Activated T-cell treated with anti-CD3 and anti-CD28 coated beads, Interleukin-2, amount 50 U/mL, for 24 hours (primary cell): ENCODE measurements at regions not wholly inside any gene's neighbourhood (a gene's known extent, or its start where the extent isn't known, plus 50 kb on each side); places are given as distances from the start of the nearest gene placed in this dataset.

Source experiments
- DNase-seq: peaks from one replicate; pipeline ENCODE4 v3.0.0-alpha.2; 2020
- H3K27ac Mint-ChIP-seq: 2 replicates; pipeline ENCODE4 v1.8.0; 2020; ENCODE audit warnings: mild to moderate bottlenecking, mixed read lengths
- H3K27me3 Mint-ChIP-seq: 2 replicates; pipeline ENCODE4 v1.8.0; 2020; ENCODE audit warnings: mixed read lengths
- H3K36me3 Mint-ChIP-seq: 2 replicates; pipeline ENCODE4 v1.8.0; 2020; ENCODE audit warnings: low read depth, mixed read lengths
- H3K4me1 Mint-ChIP-seq: 2 replicates; pipeline ENCODE4 v1.8.0; 2020; ENCODE audit warnings: low read depth, mixed read lengths
- H3K4me3 Mint-ChIP-seq: 2 replicates; pipeline ENCODE4 v1.8.0; 2020; ENCODE audit warnings: mild to moderate bottlenecking, moderate library complexity, mixed read lengths
- H3K9me3 Mint-ChIP-seq: 2 replicates; pipeline ENCODE4 v1.8.0; 2020; ENCODE audit warnings: mixed read lengths

DNA sequence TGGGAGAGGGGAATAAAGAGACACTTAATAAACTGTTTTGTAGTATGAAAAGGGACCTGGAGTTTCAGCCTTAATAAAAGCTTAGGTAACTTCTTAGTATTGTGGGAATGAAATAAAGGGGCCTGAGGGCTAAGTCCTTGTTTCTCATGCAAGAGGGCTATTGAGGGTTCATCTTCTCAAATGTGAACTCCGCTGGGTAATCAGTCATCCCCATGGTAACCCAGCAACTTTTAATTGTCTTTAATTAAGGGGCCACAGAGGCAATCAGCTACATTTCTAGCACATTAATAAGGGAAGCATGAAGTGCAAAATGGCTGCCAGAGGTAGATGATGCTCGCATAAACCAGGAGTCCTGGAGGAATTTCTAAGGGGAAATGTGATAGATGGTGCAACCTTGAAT, 1784.2 kb upstream of the CELF4 start:
- H3K4me3 Mint-ChIP-seq, result no peak overlapping the region

GRCh38 chr18:39348757-39349156, 1783.2 kb upstream of the CELF4 start:
- peaks cover 14% of the 10 kb centered on the region for H3K9me3 Mint-ChIP-seq
- no peaks in the 10 kb centered on the region for H3K36me3 Mint-ChIP-seq
- DNase-seq, result no peak
- no peaks in the 10 kb centered on the region for H3K4me1 Mint-ChIP-seq
- H3K27ac Mint-ChIP-seq, result no peak overlapping the region
- no peak overlapping the region for H3K4me3 Mint-ChIP-seq
- H3K27me3 Mint-ChIP-seq, result no peaks in the 10 kb centered on the region

More for the DNA sequence above, 1784.2 kb upstream of the CELF4 start:
- H3K27me3 Mint-ChIP-seq, result no peaks in the 10 kb centered on the region
- no peaks in the 10 kb centered on the region for H3K36me3 Mint-ChIP-seq
- H3K4me1 Mint-ChIP-seq, result no peaks in the 10 kb centered on the region
- H3K9me3 Mint-ChIP-seq, result peaks cover 8% of the 10 kb centered on the region
- H3K27ac Mint-ChIP-seq, result no peak overlapping the region
- DNase-seq, result no peak

DNA sequence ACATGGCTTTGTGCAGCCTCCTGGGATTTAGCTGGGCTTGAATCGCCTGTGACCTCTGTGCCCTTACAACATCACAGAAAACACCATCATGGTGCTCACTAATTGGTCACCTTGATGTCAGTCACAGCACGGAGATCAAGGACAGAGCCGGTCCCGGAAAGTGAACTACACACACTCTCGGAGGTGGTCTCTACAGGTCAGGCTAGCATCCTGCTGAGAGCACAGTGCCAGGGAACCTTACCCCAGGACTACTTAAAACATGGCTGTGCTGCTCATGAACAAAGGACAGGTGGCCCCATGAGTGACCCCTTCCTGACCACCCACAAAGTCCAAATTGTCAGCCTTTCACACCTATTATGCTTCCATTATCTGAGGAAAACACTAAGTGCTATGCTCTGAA, 1782.1 kb upstream of the CELF4 start:
- DNase-seq, result no peak
- Mint-ChIP-seq H3K4me1 (no peaks in the 10 kb centered on the region), H3K4me3 (no peak overlapping the region), H3K9me3 (peaks cover 19% of the 10 kb centered on the region), H3K36me3 (no peaks in the 10 kb centered on the region), H3K27me3 (no peaks in the 10 kb centered on the region), H3K27ac (no peak overlapping the region)

GRCh38 chr18:39346916-39347315, 1781.3 kb upstream of the CELF4 start:
- DNase-seq, result no peak
- Mint-ChIP-seq H3K4me1 (no peaks in the 10 kb centered on the region), H3K36me3 (no peaks in the 10 kb centered on the region), H3K4me3 (no peak overlapping the region), H3K27ac (no peak overlapping the region), H3K27me3 (no peaks in the 10 kb centered on the region), H3K9me3 (peaks cover 17% of the 10 kb centered on the region)

DNA sequence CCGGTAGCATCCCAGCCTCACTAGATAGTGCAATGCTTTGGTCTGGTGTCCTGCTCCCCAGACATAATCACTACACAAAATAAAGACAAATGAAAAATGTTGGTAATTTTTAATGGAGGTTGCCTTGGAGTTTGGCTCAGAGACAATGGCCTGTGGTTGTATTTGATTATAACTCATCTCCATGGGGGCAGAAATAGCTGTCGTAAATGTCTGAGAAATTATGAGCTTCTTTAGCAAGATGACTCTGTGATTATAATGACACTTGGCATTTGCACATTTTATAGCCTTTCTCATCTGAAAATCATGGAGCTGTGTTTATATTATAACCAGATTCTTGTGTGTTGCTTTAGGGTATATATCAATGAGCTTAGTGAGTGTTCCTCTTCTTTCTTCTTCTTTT, 1779.7 kb upstream of the CELF4 start:
- no peaks in the 10 kb centered on the region for H3K4me1 Mint-ChIP-seq
- no peak for DNase-seq
- no peak overlapping the region for H3K27ac Mint-ChIP-seq

DNA sequence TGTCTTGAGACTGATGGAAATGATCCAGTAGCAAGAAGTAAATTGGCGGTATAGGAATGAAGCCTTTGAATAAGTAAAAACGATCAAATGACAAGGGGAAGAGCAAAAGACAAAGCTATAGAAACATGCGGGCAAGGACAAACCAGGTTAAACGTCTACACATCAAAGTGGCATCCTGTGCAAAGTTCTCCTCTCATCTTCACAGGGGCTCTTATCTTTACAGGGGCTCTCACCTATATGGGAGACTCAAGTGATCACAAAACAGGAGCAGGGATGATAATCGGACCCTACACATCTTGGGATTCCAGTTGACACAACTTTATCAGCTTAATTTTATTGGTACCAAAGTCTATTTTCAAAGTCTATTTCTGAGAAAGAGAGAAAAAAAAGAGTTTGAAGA, 1778.9 kb upstream of the CELF4 start:
- Mint-ChIP-seq H3K9me3 (peaks cover 17% of the 10 kb centered on the region), H3K4me3 (no peak overlapping the region), H3K4me1 (no peaks in the 10 kb centered on the region), H3K36me3 (no peaks in the 10 kb centered on the region), H3K27ac (no peak overlapping the region), H3K27me3 (no peaks in the 10 kb centered on the region)
- DNase-seq, result no peak

More for the DNA sequence above, 1779.7 kb upstream of the CELF4 start:
- peaks cover 17% of the 10 kb centered on the region for H3K9me3 Mint-ChIP-seq
- no peaks in the 10 kb centered on the region for H3K36me3 Mint-ChIP-seq
- no peaks in the 10 kb centered on the region for H3K27me3 Mint-ChIP-seq
- no peak overlapping the region for H3K4me3 Mint-ChIP-seq

DNA sequence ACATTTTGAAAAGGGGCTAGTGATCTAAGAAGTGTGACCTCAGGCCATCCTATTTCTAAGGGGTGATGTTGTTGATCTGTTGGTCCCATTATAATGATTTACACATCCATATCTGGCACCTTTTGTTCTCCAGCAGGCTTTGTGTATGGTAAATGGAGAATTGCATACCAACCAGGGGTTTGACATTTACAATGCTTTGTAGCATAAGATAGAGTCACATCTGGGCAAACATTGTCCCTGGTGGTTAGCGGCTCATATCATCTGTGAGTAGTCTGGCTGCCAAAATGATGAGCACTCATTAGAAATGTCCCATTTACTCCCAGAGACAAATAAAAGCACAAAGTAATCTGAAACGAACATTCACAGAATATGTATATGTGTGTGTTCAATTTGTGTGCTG, 1775.5 kb upstream of the CELF4 start:
- H3K4me3 Mint-ChIP-seq, result no peak overlapping the region
- H3K27me3 Mint-ChIP-seq, result no peaks in the 10 kb centered on the region
- no peak overlapping the region for H3K27ac Mint-ChIP-seq

GRCh38 chr18:39340418-39340817, 1774.8 kb upstream of the CELF4 start:
- DNase-seq, result no peak
- Mint-ChIP-seq H3K4me3 (no peak overlapping the region), H3K9me3 (peaks cover 14% of the 10 kb centered on the region), H3K4me1 (no peaks in the 10 kb centered on the region), H3K27ac (no peak overlapping the region), H3K36me3 (no peaks in the 10 kb centered on the region), H3K27me3 (no peaks in the 10 kb centered on the region)

More for the DNA sequence above, 1775.5 kb upstream of the CELF4 start:
- H3K36me3 Mint-ChIP-seq, result no peaks in the 10 kb centered on the region
- H3K4me1 Mint-ChIP-seq, result no peaks in the 10 kb centered on the region
- peaks cover 16% of the 10 kb centered on the region for H3K9me3 Mint-ChIP-seq
- DNase-seq, result no peak

DNA sequence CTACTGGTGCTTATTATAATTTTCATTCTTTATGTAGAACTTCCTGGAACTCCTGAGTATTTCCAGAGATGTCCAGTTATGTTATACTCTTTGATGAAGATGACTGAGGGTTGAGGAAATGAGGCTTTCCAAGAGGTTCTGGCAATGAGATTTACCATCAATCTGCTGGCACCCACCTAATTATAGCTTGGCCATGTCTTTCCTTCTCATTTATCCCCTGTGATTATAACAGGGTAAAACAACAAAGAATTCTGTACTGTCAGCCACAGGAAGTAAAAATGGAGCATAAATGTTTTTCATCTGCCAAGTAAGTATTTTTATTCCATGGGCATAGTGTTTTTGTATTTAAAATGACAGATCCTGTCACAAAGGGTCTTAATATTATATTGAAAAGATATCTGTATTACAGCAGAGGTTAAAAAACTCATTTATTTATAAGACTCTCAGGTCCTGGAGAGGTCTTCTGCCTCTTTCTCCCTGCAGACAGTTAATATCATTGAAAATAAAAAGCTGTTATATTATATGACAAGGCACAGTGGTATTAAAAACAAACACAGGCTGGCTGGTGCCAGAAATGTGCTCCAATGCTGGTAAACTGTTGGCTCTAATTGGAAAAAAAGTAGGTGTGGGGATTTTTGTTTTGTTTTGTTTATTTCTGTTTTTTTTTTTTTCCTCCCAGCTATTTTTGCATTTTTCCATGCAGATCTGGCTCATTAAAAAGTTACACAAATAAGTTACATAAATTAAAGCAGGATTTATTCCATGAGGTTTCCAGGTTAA, 1764.1 kb upstream of the CELF4 start:
- no peak for DNase-seq
- Mint-ChIP-seq H3K4me3 (no peak overlapping the region), H3K27ac (no peak overlapping the region), H3K36me3 (no peaks in the 10 kb centered on the region), H3K9me3 (no peaks in the 10 kb centered on the region), H3K27me3 (no peaks in the 10 kb centered on the region), H3K4me1 (no peaks in the 10 kb centered on the region)

DNA sequence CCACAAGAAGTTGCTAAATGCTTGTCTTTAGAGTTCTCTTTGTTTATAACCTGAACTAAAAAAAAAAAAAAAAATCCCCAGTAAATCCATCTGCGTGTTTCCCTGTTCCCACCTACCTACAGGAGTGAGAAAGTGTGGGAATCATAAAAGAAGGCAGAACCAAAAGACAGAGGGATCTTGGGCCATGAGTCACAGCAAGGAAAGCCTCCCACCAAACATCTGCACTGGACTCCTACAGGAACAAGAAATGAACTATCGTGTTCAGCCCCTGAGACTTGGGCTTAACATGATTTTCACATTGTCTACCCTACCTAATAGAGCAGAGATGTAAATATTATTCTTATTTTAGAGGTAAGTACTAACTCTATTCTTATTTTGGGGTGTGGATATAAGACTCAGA, 1761.2 kb upstream of the CELF4 start:
- Mint-ChIP-seq H3K27ac (no peak overlapping the region), H3K4me1 (no peaks in the 10 kb centered on the region), H3K36me3 (no peaks in the 10 kb centered on the region), H3K27me3 (no peaks in the 10 kb centered on the region), H3K4me3 (no peak overlapping the region), H3K9me3 (peaks cover 2% of the 10 kb centered on the region)
- no peak for DNase-seq

- Mint-ChIP-seq H3K4me3 (no peak overlapping the region), H3K27ac (no peak overlapping the region), H3K4me1 (no peaks in the 10 kb centered on the region), H3K9me3 (peaks cover 2% of the 10 kb centered on the region), H3K36me3 (no peaks in the 10 kb centered on the region), H3K27me3 (no peaks in the 10 kb centered on the region)
- no peak for DNase-seq
Observed at GRCh38 chr18:39325973-39326372, 1760.4 kb upstream of the CELF4 start.

DNA sequence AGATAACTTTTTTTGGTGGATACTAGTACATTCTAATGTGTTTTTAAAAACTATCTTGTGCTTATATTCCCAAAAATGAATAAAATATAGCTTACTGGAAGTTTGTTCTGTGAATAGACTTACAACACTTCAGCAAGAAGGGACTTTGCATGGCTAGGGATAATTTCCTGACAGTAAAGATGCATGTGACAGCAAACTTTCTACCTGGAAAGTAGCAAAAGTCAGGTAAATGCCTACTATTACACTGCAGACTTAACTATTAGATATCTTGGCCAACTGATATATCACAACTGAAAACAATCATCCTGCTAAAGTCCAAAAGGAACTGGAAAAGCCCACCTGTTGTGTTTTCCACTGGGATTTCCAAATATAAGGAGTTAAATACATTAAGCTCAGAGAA, 1753.5 kb upstream of the CELF4 start:
- DNase-seq, result no peak
- H3K9me3 Mint-ChIP-seq, result peaks cover 7% of the 10 kb centered on the region
- no peaks in the 10 kb centered on the region for H3K4me1 Mint-ChIP-seq
- H3K27me3 Mint-ChIP-seq, result no peaks in the 10 kb centered on the region
- H3K36me3 Mint-ChIP-seq, result no peaks in the 10 kb centered on the region
- H3K27ac Mint-ChIP-seq, result no peak overlapping the region
- no peak overlapping the region for H3K4me3 Mint-ChIP-seq

GRCh38 chr18:39318462-39318861, 1752.9 kb upstream of the CELF4 start:
- H3K4me1 Mint-ChIP-seq, result no peaks in the 10 kb centered on the region

GRCh38 chr18:39318008-39318407, 1752.4 kb upstream of the CELF4 start:
- Mint-ChIP-seq H3K9me3 (peaks cover 5% of the 10 kb centered on the region), H3K36me3 (no peaks in the 10 kb centered on the region), H3K4me1 (no peaks in the 10 kb centered on the region), H3K27me3 (no peaks in the 10 kb centered on the region), H3K27ac (no peak overlapping the region), H3K4me3 (no peak overlapping the region)
- DNase-seq, result no peak

More at GRCh38 chr18:39318462-39318861, 1752.9 kb upstream of the CELF4 start:
- H3K9me3 Mint-ChIP-seq, result peaks cover 7% of the 10 kb centered on the region
- no peaks in the 10 kb centered on the region for H3K36me3 Mint-ChIP-seq
- H3K27ac Mint-ChIP-seq, result no peak overlapping the region
- H3K27me3 Mint-ChIP-seq, result no peaks in the 10 kb centered on the region
- no peak for DNase-seq
- no peak overlapping the region for H3K4me3 Mint-ChIP-seq

- no peak overlapping the region for H3K27ac Mint-ChIP-seq
- no peaks in the 10 kb centered on the region for H3K36me3 Mint-ChIP-seq
- no peak overlapping the region for H3K4me3 Mint-ChIP-seq
- H3K9me3 Mint-ChIP-seq, result peaks cover 11% of the 10 kb centered on the region
- no peaks in the 10 kb centered on the region for H3K4me1 Mint-ChIP-seq
- no peaks in the 10 kb centered on the region for H3K27me3 Mint-ChIP-seq
- DNase-seq, result no peak
Observed at GRCh38 chr18:39314595-39314994, 1749.0 kb upstream of the CELF4 start.

- Mint-ChIP-seq H3K9me3 (peaks cover 11% of the 10 kb centered on the region), H3K36me3 (no peaks in the 10 kb centered on the region), H3K27me3 (no peaks in the 10 kb centered on the region), H3K4me1 (no peaks in the 10 kb centered on the region), H3K4me3 (no peak overlapping the region), H3K27ac (no peak overlapping the region)
- DNase-seq, result no peak
Observed at GRCh38 chr18:39313992-39314391, 1748.4 kb upstream of the CELF4 start.
